Head of caudate nucleus (tissue), 42 donors: ENCODE measurements at regions not wholly inside any gene's neighbourhood (a gene's known extent, or its start where the extent isn't known, plus 50 kb on each side); places are given as distances from the start of the nearest gene placed in this dataset.
"Not testable (repeated sequence)": the region's sequence is repeated elsewhere in the genome, so short reads cannot be mapped to it uniquely, and the experiment has no call there.

ENCODE experiments used
- DNase-seq, 42 donors: peaks; one replicate each; pipeline versions ENCODE4 v3.0.0 to v3.0.0-alpha.2; 2020 to 2021; ENCODE audit warnings: mixed read lengths in 7 of 42
- intact Hi-C: fragments of 100-400 bp; cut with DNase I; formaldehyde crosslinking; loops from one replicate; pipeline ENCODE4 v1.15.0; 2022

- intact Hi-C loops, result no loop called here
- DNase-seq, result no peak
These were observed 130.2 kb downstream of the HTR1B start for GRCh38 chr6:77332915-77333623.

GRCh38 chr6:77326711-77327110, 136.6 kb downstream of the HTR1B start:
- intact Hi-C loops, result no loop called here
- no peak for DNase-seq

GRCh38 chr6:77326029-77326428, 137.3 kb downstream of the HTR1B start:
- intact Hi-C loops, result no loop called here
- DNase-seq, result no peak

GRCh38 chr6:77324866-77325265, 138.4 kb downstream of the HTR1B start:
- intact Hi-C loops, result no loop called here
- no peak for DNase-seq

GRCh38 chr6:77322604-77323003, 140.7 kb downstream of the HTR1B start:
- intact Hi-C loops, result no loop called here

GRCh38 chr6:77318256-77318655, 145.0 kb downstream of the HTR1B start:
- intact Hi-C loops, result no loop called here
- DNase-seq, result no peak

More at GRCh38 chr6:77322604-77323003, 140.7 kb downstream of the HTR1B start:
- DNase-seq, result no peak

- intact Hi-C loops, result no loop called here
- no peak for DNase-seq
These were observed 149.7 kb downstream of the HTR1B start for GRCh38 chr6:77313595-77313994.

- intact Hi-C loops, result no loop called here
- no peak for DNase-seq
These were observed 163.4 kb downstream of the HTR1B start for GRCh38 chr6:77299931-77300330.

- no peak for DNase-seq
- intact Hi-C loops, result no loop called here
These were observed 165.0 kb downstream of the HTR1B start for GRCh38 chr6:77298283-77298682.

GRCh38 chr6:77292564-77293546, 170.4 kb downstream of the HTR1B start:
- DNase-seq, result no peak
- intact Hi-C loops, result no loop called here

GRCh38 chr6:77290798-77291197, 172.5 kb downstream of the HTR1B start:
- no peak for DNase-seq
- intact Hi-C loops, result no loop called here

GRCh38 chr6:77286541-77286940, 176.8 kb downstream of the HTR1B start:
- intact Hi-C loops, result no loop called here
- DNase-seq, result no peak

- intact Hi-C loops, result no loop called here
- DNase-seq, result no peak
These were observed 189.4 kb downstream of the HTR1B start for GRCh38 chr6:77273929-77274328.

- no peak for DNase-seq
- intact Hi-C loops, result no loop called here
These were observed 198.3 kb downstream of the HTR1B start for GRCh38 chr6:77264970-77265369.

- no peak for DNase-seq
- intact Hi-C loops, result no loop called here
These were observed 200.3 kb downstream of the HTR1B start for GRCh38 chr6:77263003-77263402.

- intact Hi-C loops, result not testable (repeated sequence)
- peak in 4 of 42 donors; percentile 8 to 31 (median 12) for DNase-seq
These were observed 211.5 kb downstream of the HTR1B start for GRCh38 chr6:77251801-77252200.

- intact Hi-C loops, result no loop called here
- DNase-seq, result no peak
These were observed 213.7 kb downstream of the HTR1B start for GRCh38 chr6:77249560-77249959.

GRCh38 chr6:77245026-77245425, 218.3 kb downstream of the HTR1B start:
- intact Hi-C loops, result no loop called here

GRCh38 chr6:77231438-77232305, 231.6 kb downstream of the HTR1B start:
- DNase-seq, result peak in 2 of 42 donors; percentile 4 to 8
- intact Hi-C loops, result no loop called here

More at GRCh38 chr6:77245026-77245425, 218.3 kb downstream of the HTR1B start:
- DNase-seq, result no peak
